GM18507 (cell line): ENCODE measurements at regions not wholly inside any gene's neighbourhood (a gene's known extent, or its start where the extent isn't known, plus 50 kb on each side); places are given as distances from the start of the nearest gene placed in this dataset.

Source experiments
- DNase-seq: peaks from one replicate; pipeline ENCODE4 v3.0.0; 2011; ENCODE audit warnings: low read depth; ENCODE audit not compliant: insufficient read length; ENCODE audit errors: extremely low spot score
- FAIRE-seq: peaks from 2 replicates; lab custom pipeline; 2011; peaks lifted over from hg19 to GRCh38; lab: Jason Lieb, UNC

GRCh38 chr6:122524056-122524455 lies 52.4 kb upstream of the SERINC1 start:
- no peak for DNase-seq

DNA sequence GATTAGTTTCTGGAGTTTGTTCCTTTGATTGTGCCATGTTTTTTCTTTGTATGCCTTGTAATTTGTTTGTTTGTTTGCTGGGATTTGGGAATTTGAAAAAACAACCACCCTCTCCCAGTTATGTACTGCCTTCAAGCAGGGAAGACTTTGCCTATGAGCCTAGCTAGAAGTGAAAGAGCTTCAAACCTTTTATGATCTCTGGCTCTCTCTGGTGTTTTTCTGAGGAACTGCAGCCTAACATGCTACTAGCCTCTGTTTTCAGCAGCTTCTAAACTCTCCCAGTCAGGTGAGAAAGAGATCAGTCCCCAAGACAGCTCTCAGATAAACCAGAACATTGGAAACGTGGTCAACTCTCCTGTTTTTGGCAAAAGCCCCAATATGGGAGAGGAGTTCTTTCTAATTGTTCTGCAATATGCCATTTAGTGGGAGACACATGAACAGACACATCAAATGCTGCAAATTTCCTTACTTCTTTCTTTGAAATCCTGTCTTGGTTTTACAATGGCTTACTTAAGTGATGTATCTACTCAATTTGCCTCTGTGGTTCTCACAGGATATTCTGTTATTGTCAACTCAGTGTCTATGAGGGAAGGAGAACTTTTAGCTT lies 58.9 kb upstream of the SERINC1 start:
- FAIRE-seq (peak; percentile 83), DNase-seq (peak; percentile 15)

More at GRCh38 chr6:122524056-122524455, 52.4 kb upstream of the SERINC1 start:
- FAIRE-seq = no peak

- DNase-seq (no peak), FAIRE-seq (no peak)
Observed at GRCh38 chr6:122548281-122548680, 61.9 kb upstream of the PKIB start.

DNA sequence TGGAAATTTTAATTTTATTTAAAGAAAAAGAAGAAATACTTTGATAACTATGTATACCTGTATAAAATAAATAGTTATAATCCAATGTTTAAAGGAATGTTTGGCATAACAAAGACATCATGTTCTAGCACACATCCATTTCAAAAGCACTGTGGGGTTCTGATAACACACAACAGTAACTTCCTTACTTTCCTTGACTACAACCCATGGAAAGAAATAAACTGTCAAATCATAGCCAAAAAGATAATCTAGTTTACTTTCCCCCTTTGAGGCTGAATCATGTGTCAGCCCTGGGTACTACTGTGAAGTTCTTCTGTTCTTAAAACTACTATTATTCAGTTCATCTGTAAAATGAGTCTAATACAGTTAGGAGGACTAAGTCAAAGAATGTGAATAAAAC lies 61.4 kb upstream of the PKIB start:
- FAIRE-seq (no peak), DNase-seq (no peak)

GRCh38 chr6:122553697-122554096 lies 56.5 kb upstream of the PKIB start:
- FAIRE-seq (no peak), DNase-seq (no peak)

DNA sequence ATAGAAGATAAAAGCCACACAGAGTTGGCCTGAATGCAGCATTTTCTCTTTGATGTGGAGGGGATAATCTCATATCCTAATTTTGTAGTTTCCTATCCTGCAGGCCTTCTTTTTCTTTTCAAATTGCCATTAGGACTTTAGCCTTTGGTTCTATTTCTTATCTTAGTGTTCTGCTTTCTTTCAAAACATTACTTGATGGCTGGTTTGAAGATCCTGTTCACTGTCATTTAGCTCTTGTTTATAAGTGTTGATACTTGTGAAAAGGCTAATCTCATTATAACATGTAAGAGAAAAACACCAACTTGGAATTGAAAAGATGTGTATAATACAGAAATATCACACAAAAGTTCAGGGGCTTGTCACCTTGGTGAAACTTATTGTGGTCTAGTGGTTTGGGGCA lies 54.6 kb upstream of the PKIB start:
- DNase-seq (no peak), FAIRE-seq (no peak)

DNA sequence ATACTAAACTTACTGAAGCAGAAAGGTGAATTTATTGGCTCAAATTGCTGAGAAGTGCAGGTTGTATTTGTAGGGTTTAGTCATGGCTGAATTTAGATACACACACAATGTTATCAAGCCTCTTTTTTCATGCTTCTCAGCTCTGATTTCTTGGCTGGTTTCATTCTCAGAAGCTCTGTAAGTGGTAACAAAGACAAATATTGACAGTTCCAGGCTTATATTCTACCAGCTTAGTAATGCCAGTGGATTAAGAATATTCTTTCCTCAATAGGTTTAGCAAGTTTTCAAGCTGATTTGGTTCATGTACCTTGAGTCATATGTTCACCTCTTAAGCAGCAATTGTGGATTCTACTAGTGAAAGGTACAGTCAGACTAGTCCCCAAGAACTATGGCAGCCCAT lies 52.1 kb upstream of the PKIB start:
- FAIRE-seq (no peak), DNase-seq (no peak)
